NOMO-1 treated with dmso at 0.1 percent for 144 hours (cell line): ENCODE measurements at regions not wholly inside any gene's neighbourhood (a gene's known extent, or its start where the extent isn't known, plus 50 kb on each side); places are given as distances from the start of the nearest gene placed in this dataset.

Experiments used
- DNase-seq: peaks from one replicate; lab custom pipeline; 2025; ENCODE audit not compliant: unreplicated experiment; lab: John Stamatoyannopoulos, UW

- DNase-seq: no peak
These were observed 52.1 kb upstream of the TEX13D start for GRCh38 chrX:124280294-124280902.

- no peak for DNase-seq
These were observed 49.9 kb upstream of the TEX13D start for GRCh38 chrX:124282580-124282979.
